Pancreas (tissue), 10 donors: ENCODE measurements at regions not wholly inside any gene's neighbourhood (a gene's known extent, or its start where the extent isn't known, plus 50 kb on each side); places are given as distances from the start of the nearest gene placed in this dataset.
"Not testable (repeated sequence)": the region's sequence is repeated elsewhere in the genome, so short reads cannot be mapped to it uniquely, and the experiment has no call there.

Experiments
- ATAC-seq, 4 donors: fragments of 200-7000 bp; cut with Tn5 transposase; one replicate each; pipeline versions ENCODE4 v1.8.0 to v1.9.1; 2020; ENCODE audit warnings: mild to moderate bottlenecking in 4 of 4, moderate library complexity in 4 of 4
- DNase-seq, 6 donors: peaks; one replicate each; pipeline ENCODE4 v3.0.0-alpha.2; 2020
- FAIRE-seq: peaks from 2 replicates; lab custom pipeline; 2012; peaks lifted over from hg19 to GRCh38; lab: Jason Lieb, UNC
- H3K27ac ChIP-seq, 4 donors: fragments of 200-600 bp; sonication (generic); 1 replicate in 3 of 4; 2 replicates in 1 of 4; pipeline versions ENCODE4 v1.5.0 to v1.8.0; 2020
- H3K27me3 ChIP-seq, 4 donors: fragments of 200-600 bp; one replicate each; pipeline ENCODE4 v1.8.0; 2021
- H3K36me3 ChIP-seq, 3 donors: fragments of 200-600 bp; sonication (generic) in 1 of 3; one replicate each; pipeline versions ENCODE4 v1.5.0 to v1.8.0; 2020 to 2021
- H3K4me1 ChIP-seq, 3 donors: fragments of 200-600 bp; one replicate each; pipeline ENCODE4 v1.8.0; 2021
- H3K4me3 ChIP-seq, 4 donors: fragments of 200-600 bp; sonication (generic) in 2 of 4; one replicate each; pipeline versions ENCODE4 v1.5.0 to v1.8.0; 2020 to 2021
- H3K9me3 ChIP-seq, 4 donors: fragments of 200-600 bp; one replicate each; pipeline ENCODE4 v1.8.0; 2021
- WGBS, 2 donors: extraction: QIAGEN DNeasy Blood & Tissue Kit; methylation state at CpG; one replicate each; pipeline ENCODE4 v1.1.7; 2013; 5-methylcytosine and 5-hydroxymethylcytosine counted together
- intact Hi-C, 3 donors: fragments of 100-400 bp; cut with DNase I; formaldehyde crosslinking; loops; one replicate each; pipeline versions ENCODE4 v1.11.1 to v1.14.2; 2022
- TF ChIP-seq, protein P1 (sequence below), 4 donors: fragments of 200-600 bp; sonication (generic) in 3 of 4; IDR thresholded peaks; one replicate each; pipeline versions ENCODE4 v1.5.0 to v1.8.0; 2021; ENCODE audit warnings: antibody characterized with exemption in 4 of 4
- donor health status: healthy with polysubstance abuse.
- donor health status: DM: no; HTN: no; CAD: no; lungs with moderate emphysema.
- donor health status: DM: no; HTN: no; CAD: no.
- donor health status: control.
- donor health status: control.
- donor health status: Bipolar disorder and iron deficiency.
- donor health status: DM: yes; HTN: yes; CAD: no.
- donor health status: DM: no; HTN: no; CAD: no.
- donor health status: DM: no; HTN: no; CAD: no.
- donor health status: DM: yes; HTN: yes; CAD: no.

DNA sequence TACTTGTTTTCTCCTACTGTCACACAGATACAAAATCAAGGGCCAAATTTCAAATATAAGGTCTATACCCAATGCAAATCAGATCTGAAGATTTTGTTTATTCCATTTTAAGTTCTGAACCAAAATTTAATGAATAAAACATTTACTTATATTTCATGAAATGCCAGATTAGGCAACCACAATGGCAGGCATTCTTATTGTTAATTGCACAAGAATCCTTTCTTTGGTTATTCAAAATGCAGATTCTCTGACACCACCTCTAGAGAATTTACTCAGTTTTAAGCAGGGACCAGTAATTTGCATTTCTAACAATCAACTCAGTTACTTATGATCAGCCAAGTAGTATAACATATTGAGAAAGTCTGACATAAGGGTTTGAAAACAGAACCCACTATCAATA, 972.4 kb upstream of the ACO1 start:
- H3K36me3 ChIP-seq, result no peaks in the 10 kb centered on the region
- no peaks in the 10 kb centered on the region for H3K9me3 ChIP-seq
- no peak for ATAC-seq
- intact Hi-C loops, result no loop called here
- no peaks in the 10 kb centered on the region for H3K4me1 ChIP-seq
- TF ChIP-seq, protein P1, sequence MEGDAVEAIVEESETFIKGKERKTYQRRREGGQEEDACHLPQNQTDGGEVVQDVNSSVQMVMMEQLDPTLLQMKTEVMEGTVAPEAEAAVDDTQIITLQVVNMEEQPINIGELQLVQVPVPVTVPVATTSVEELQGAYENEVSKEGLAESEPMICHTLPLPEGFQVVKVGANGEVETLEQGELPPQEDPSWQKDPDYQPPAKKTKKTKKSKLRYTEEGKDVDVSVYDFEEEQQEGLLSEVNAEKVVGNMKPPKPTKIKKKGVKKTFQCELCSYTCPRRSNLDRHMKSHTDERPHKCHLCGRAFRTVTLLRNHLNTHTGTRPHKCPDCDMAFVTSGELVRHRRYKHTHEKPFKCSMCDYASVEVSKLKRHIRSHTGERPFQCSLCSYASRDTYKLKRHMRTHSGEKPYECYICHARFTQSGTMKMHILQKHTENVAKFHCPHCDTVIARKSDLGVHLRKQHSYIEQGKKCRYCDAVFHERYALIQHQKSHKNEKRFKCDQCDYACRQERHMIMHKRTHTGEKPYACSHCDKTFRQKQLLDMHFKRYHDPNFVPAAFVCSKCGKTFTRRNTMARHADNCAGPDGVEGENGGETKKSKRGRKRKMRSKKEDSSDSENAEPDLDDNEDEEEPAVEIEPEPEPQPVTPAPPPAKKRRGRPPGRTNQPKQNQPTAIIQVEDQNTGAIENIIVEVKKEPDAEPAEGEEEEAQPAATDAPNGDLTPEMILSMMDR (IDR thresholded peaks at IDR 0.05), result no peak
- no peak for DNase-seq
- H3K27me3 ChIP-seq, result no peaks in the 10 kb centered on the region
- H3K27ac ChIP-seq, result no peak overlapping the region
- H3K4me3 ChIP-seq, result no peak overlapping the region
- no peak for FAIRE-seq

DNA sequence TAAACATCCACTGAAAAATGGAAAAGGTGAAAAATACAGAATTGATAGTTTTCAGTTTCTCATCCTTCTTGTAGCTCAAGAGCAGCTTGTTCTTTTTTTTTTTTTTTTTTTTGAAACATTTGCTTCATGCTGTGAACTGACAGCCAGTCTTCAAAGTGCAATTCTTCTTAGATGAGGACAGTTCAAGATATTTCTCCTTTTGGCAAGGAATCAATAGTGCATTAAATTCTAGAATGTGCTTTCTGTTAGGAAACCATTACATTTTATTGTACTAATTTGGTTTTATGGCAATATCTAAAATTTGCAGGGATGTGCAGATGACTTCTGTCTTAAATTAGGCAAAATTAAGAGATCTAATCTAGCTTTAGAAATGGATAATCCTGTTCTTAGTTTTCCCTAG, 969.3 kb upstream of the ACO1 start:
- ATAC-seq, result no peak
- Histone ChIP-seq H3K27ac (no peak overlapping the region), H3K4me3 (no peak overlapping the region), H3K36me3 (no peaks in the 10 kb centered on the region), H3K4me1 (no peaks in the 10 kb centered on the region), H3K9me3 (no peaks in the 10 kb centered on the region), H3K27me3 (no peaks in the 10 kb centered on the region)
- FAIRE-seq, result no peak
- no peak for DNase-seq
- intact Hi-C loops, result no loop called here
- TF ChIP-seq, protein P1 (IDR thresholded peaks at IDR 0.05), result no peak

DNA sequence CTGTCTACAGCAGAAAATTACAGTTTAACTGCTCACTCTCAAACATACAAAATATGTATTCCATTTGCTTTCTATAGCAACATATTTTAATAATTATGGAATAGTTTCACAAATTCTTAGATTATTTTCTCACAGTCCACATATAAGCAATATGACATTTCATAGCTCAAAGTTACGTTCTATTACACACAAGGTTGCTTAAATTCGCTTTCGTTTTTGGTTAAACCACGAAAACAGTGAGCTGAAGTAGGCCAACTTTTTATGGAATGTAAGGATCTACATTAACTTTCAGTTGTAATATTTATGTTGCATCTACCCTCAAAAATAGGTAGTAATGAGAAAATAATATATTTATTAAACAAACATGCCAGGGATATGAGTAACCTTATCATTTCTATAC, 966.0 kb upstream of the ACO1 start:
- intact Hi-C loops, result no loop called here
- H3K4me1 ChIP-seq, result no peaks in the 10 kb centered on the region
- no peaks in the 10 kb centered on the region for H3K27me3 ChIP-seq
- ATAC-seq (no peak), FAIRE-seq (no peak), DNase-seq (no peak)
- H3K36me3 ChIP-seq, result no peaks in the 10 kb centered on the region
- peaks cover 0 to 2% (median 0%) of the 10 kb centered on the region in 4 donors for H3K9me3 ChIP-seq
- TF ChIP-seq, protein P1 (IDR thresholded peaks at IDR 0.05), result no peak
- no peak overlapping the region for H3K27ac ChIP-seq
- H3K4me3 ChIP-seq, result no peak overlapping the region
- 72 to 89% methylated on average over 4 of the region's 4 CpGs for WGBS, 2 donors

DNA sequence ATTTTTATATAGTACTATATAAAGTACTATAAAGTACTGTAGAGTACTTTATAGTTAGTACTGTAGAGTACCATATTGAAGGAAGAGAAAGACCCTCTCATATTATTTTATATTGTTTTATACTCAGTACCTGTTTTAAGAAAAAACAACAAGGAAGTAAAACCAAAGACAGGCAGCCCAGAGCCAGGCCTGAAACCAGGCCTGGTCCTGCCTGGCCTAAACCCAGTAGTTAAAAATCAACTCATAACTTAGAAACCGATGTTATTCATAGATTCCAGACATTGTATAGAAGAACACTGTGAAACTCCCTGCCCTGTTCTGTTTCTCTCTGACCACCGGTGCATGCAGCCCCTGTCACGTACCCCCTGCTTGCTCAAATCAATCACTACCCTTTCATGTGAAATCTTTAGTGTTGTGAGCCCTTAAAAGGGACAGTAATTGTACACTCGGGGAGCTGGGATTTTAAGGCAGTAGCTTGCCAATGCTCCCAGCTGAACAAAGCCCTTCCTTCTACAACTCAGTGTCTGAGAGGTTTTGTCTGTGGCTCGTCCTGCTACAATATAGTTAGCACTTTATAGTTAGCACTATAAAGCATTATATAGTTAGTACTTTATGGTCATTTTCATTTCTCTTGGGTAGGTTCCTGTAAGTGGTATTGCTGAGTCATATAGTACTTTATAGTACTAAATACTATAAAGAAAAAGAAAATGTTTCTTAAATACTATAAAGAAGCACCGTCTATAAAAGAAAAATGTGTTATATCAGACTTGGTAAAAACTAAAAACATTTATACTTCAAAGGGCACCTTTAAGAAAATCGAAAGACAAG, 940.6 kb upstream of the ACO1 start:
- FAIRE-seq, DNase-seq, intact Hi-C loops, ATAC-seq, H3K36me3 ChIP-seq, H3K4me3 ChIP-seq, H3K27me3 ChIP-seq, H3K9me3 ChIP-seq, H3K4me1 ChIP-seq: not testable (repeated sequence)
- peak overlapping the region in 2 of 4 donors; percentile 13 to 17 for H3K27ac ChIP-seq
- 51 to 54% methylated on average over 7 of the region's 7 CpGs for WGBS, 2 donors

DNA sequence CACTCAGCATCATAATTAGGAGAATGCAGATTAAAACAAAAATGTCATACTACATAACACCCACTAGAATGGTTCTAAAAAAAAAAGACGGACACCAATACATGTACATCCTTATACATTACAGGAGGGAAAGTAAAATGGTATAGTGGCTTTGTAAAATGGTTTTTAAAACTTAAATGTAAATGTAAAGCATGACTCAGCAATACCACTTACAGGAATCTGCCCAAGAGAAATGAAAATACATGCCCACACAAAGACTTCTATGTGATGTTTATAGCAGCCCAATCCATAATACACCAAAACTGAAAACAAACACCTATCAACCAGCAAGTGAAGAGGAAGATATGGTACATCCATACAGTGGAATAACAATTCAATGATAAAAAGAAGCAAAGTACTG, 939.1 kb upstream of the ACO1 start:
- Histone ChIP-seq H3K27me3 (no peaks in the 10 kb centered on the region), H3K9me3 (no peaks in the 10 kb centered on the region), H3K4me3 (no peak overlapping the region), H3K4me1 (no peaks in the 10 kb centered on the region), H3K36me3 (no peaks in the 10 kb centered on the region), H3K27ac (no peak overlapping the region)
- no peak for FAIRE-seq
- intact Hi-C loops, result no loop called here
- 74 to 86% methylated on average over 1 of the region's 1 CpG for WGBS, 2 donors
- no peak for DNase-seq
- TF ChIP-seq, protein P1 (IDR thresholded peaks at IDR 0.05), result no peak
- ATAC-seq, result no peak
